ENCODE measurements at regions not wholly inside any gene's neighbourhood (a gene's known extent, or its start where the extent isn't known, plus 50 kb on each side); places are given as distances from the start of the nearest gene placed in this dataset.
A peak's percentile ranks its signal among the peaks of the same experiment; 100 is the strongest.
"Not testable (repeated sequence)": the region's sequence is repeated elsewhere in the genome, so short reads cannot be mapped to it uniquely, and the experiment has no call there.

DNA sequence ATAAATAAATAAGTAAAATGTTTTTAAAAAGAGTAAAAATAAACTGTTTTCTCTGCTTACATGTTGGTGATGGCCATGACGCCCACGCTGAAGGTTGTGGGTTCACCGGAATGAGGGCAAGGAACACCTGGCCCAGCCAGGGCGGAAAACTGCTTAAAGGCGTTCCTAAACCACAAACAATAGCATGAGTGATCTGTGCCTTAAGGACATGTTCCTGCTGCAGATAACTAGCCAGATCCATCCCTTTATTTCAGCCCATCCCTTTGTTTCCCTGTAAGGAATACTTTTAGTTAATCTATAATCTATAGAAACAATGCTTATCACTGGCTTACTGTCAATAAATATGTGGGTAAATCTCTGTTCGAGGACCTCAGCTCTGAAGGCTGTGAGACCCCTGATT, 63.3 kb upstream of the CEP78 start:
- DNase-seq (ENCODE audit: low read depth); H3K4me3 ChIP-seq (ENCODE audit: low read length); H3K36me3 ChIP-seq (ENCODE audit: control insufficient read depth, insufficient read depth, low read length, severe bottlenecking); H3K9ac ChIP-seq (ENCODE audit: low read length); H3K4me1 ChIP-seq (ENCODE audit: control insufficient read depth, insufficient read depth, low read length); H3K27me3 ChIP-seq (replicated peaks; ENCODE audit: control insufficient read depth, insufficient read depth, low read length): not testable (repeated sequence)
- H3K9me3 ChIP-seq (ENCODE audit: control insufficient read depth, low read length) = peaks cover 13% of the 10 kb centered on the region

DNA sequence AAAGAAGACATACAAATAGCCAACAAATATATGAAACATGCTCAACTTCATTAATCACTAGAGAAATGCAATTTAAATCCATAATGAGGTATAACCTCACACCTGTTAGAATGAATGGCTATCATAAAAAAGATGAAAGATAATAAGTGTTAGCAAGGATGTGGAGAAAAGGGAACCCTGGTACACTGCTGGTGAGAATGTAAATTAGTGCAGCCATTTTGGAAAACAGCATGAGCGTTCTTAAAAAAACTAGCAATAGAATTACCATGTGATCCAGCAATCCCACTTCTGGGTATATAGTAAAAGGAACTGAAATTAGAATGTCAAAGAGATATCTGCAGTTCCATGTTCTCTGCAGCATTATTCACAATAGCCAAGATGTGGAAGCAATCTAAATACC, 64.2 kb upstream of the CEP78 start:
- Histone ChIP-seq H3K4me3 (ENCODE audit: low read length) (no peak overlapping the region), H3K9ac (ENCODE audit: low read length) (no peak overlapping the region), H3K27me3 (replicated peaks; ENCODE audit: control insufficient read depth, insufficient read depth, low read length) (peaks cover 5% of the 10 kb centered on the region), H3K4me1 (ENCODE audit: control insufficient read depth, insufficient read depth, low read length) (no peaks in the 10 kb centered on the region), H3K36me3 (ENCODE audit: control insufficient read depth, insufficient read depth, low read length, severe bottlenecking) (no peaks in the 10 kb centered on the region), H3K9me3 (ENCODE audit: control insufficient read depth, low read length) (peaks cover 13% of the 10 kb centered on the region)
- no peak for DNase-seq (ENCODE audit: low read depth)

DNA sequence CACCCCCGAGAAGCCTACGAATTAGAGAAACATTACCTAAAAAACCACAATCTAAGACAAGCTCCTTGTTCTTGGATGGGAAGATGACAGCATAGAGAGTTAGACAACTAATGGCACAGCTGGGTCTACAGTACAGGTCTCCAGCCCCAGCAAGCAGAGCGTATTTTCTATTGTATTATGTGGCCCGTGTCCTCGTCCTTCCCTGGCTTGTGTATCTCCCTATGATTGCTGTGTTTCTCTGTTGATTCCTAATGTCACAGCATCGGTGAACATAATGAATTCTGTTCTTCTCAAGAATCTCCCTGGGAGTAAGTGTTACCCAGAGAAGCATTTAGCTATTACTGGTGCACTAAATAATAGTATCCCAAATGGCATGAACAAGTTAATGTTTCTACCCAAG, 66.8 kb upstream of the CEP78 start:
- H3K36me3 ChIP-seq (ENCODE audit: control insufficient read depth, insufficient read depth, low read length, severe bottlenecking) = no peaks in the 10 kb centered on the region
- peaks cover 3% of the 10 kb centered on the region for H3K27me3 ChIP-seq (replicated peaks; ENCODE audit: control insufficient read depth, insufficient read depth, low read length)
- no peaks in the 10 kb centered on the region for H3K4me1 ChIP-seq (ENCODE audit: control insufficient read depth, insufficient read depth, low read length)
- H3K9ac ChIP-seq (ENCODE audit: low read length) = no peak overlapping the region
- peaks cover 15% of the 10 kb centered on the region for H3K9me3 ChIP-seq (ENCODE audit: control insufficient read depth, low read length)
- DNase-seq (ENCODE audit: low read depth) = no peak
- no peak overlapping the region for H3K4me3 ChIP-seq (ENCODE audit: low read length)

DNA sequence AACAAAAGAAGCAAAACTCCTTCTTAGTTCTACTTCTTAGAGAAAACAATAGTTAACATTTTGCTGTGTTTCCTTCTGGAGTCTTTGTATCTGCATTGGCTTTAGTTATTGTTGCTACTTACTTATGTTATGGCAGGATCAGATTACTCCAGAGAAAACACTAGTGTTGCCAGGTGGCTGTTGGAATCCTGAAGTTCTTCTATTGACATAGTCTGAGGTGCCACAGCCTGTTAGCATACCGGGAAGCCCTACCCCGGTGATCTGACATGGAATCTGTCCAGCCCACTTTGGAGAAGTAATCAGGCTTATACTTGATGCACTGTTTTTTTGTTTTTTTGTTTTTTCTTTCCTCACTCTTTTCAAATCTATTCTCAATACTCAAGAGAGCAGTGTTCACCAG, 68.5 kb upstream of the CEP78 start:
- peak; percentile 23 for DNase-seq (ENCODE audit: low read depth)
- peaks cover 14% of the 10 kb centered on the region for H3K9me3 ChIP-seq (ENCODE audit: control insufficient read depth, low read length)

DNA sequence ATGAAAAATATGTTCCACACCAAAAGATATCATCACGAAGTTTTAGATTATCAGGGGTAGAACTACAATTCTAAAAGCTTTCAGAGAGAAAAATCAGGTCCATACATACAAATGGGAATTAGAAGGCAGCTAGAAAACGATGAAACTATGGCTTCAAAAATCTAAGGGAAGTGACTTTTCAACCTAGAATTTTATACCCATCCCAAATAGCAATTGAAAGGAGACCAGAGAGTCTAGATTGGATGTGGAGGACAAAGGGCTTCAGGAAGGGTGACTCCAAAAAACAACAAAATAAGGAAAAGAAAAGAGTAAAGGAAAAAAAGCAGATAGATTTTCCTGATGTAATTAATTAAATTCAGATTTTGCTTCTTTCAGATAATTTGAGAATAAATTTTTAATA, 72.0 kb upstream of the CEP78 start:
- Histone ChIP-seq H3K27me3 (replicated peaks; ENCODE audit: control insufficient read depth, insufficient read depth, low read length) (no peaks in the 10 kb centered on the region), H3K4me3 (ENCODE audit: low read length) (no peak overlapping the region), H3K9ac (ENCODE audit: low read length) (no peak overlapping the region), H3K9me3 (ENCODE audit: control insufficient read depth, low read length) (peaks cover 9% of the 10 kb centered on the region), H3K36me3 (ENCODE audit: control insufficient read depth, insufficient read depth, low read length, severe bottlenecking) (no peaks in the 10 kb centered on the region), H3K4me1 (ENCODE audit: control insufficient read depth, insufficient read depth, low read length) (no peaks in the 10 kb centered on the region)
- DNase-seq (ENCODE audit: low read depth) = no peak

More for the DNA sequence above, 68.5 kb upstream of the CEP78 start:
- Histone ChIP-seq H3K27me3 (replicated peaks; ENCODE audit: control insufficient read depth, insufficient read depth, low read length) (peaks cover 3% of the 10 kb centered on the region), H3K36me3 (ENCODE audit: control insufficient read depth, insufficient read depth, low read length, severe bottlenecking) (no peaks in the 10 kb centered on the region), H3K4me1 (ENCODE audit: control insufficient read depth, insufficient read depth, low read length) (no peaks in the 10 kb centered on the region), H3K9ac (ENCODE audit: low read length) (no peak overlapping the region), H3K4me3 (ENCODE audit: low read length) (no peak overlapping the region)

DNA sequence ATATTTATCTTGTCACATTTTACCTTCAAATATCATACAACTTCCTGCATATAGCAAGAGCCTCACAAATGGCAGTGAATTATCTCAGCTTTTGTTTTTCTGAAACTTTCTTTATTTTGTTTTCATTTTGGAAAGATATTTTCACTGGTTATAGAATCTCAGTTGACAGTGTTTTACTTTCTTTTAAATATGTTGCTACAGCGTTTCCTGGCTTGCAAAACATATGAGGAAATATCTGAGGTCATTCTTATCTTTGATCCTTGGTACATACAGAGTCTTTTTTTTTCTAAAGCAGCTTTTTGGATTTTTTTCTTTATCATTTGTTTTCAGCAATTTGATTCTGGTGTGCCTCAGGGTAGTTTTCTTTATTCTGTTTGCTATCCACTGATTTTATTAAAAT, 77.6 kb upstream of the CEP78 start:
- Histone ChIP-seq H3K9ac (ENCODE audit: low read length) (no peak overlapping the region), H3K4me1 (ENCODE audit: control insufficient read depth, insufficient read depth, low read length) (no peaks in the 10 kb centered on the region), H3K36me3 (ENCODE audit: control insufficient read depth, insufficient read depth, low read length, severe bottlenecking) (no peaks in the 10 kb centered on the region), H3K9me3 (ENCODE audit: control insufficient read depth, low read length) (peaks cover 7% of the 10 kb centered on the region), H3K4me3 (ENCODE audit: low read length) (no peak overlapping the region), H3K27me3 (replicated peaks; ENCODE audit: control insufficient read depth, insufficient read depth, low read length) (no peaks in the 10 kb centered on the region)
- DNase-seq (ENCODE audit: low read depth) = no peak

DNA sequence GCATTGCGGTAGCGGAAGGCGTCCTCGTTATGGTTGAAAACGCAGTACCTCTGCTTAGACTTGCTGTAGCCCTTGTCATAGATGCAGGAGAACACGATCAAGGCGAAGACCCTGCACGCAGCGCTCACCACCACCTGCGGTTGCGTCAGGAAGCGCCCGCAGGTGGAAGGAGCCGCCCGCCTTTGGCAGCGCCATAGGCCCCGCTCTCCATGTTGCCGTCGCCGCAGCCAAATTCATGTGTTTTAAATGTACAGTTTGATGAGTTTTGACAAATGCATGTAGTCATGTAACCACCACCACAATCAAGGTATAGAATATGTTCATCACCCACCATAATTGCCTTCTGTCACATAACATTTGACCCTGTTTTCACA, 84.9 kb upstream of the CEP78 start:
- Histone ChIP-seq H3K9me3 (ENCODE audit: control insufficient read depth, low read length) (no peaks in the 10 kb centered on the region), H3K36me3 (ENCODE audit: control insufficient read depth, insufficient read depth, low read length, severe bottlenecking) (no peaks in the 10 kb centered on the region), H3K4me3 (ENCODE audit: low read length) (no peak overlapping the region), H3K9ac (ENCODE audit: low read length) (no peak overlapping the region), H3K27me3 (replicated peaks; ENCODE audit: control insufficient read depth, insufficient read depth, low read length) (no peaks in the 10 kb centered on the region), H3K4me1 (ENCODE audit: control insufficient read depth, insufficient read depth, low read length) (no peaks in the 10 kb centered on the region)
- no peak for DNase-seq (ENCODE audit: low read depth)

DNA sequence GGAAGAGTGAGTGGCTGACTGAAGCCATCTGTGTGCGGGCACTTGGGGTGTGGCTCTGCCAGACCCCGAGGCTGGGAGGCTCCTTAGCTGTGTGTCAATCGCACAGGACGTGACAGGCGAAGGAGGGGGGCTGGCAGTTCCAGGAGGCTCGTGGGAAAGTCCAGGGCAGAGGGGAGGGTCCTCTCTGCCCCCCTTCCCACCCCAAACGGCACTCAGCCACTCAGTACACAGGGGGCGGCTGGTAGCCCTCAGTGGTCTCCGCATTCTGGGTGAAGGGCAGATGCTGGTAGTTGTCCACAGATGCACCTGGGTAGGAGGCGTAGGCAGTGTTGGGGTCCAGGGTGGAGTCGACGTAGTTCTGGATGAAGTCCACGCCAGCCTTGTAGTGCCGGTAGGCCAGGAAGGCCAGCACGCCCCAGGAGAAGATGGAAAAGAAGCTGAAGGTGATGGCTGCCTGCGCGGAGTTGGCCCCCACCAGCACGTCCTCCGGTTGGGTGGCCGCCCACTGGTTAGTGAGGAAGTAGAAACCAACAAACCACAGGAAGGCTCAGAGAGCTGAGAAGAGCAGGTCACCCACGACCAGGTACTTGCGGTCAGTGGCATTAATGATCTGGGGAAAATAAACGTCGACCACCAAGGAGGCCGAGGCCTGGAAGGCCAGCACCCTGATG, 85.4 kb upstream of the CEP78 start:
- no peaks in the 10 kb centered on the region for H3K4me1 ChIP-seq (ENCODE audit: control insufficient read depth, insufficient read depth, low read length)
- H3K9ac ChIP-seq (ENCODE audit: low read length) = no peak overlapping the region
- H3K36me3 ChIP-seq (ENCODE audit: control insufficient read depth, insufficient read depth, low read length, severe bottlenecking) = no peaks in the 10 kb centered on the region
- no peak overlapping the region for H3K4me3 ChIP-seq (ENCODE audit: low read length)
- H3K9me3 ChIP-seq (ENCODE audit: control insufficient read depth, low read length) = no peaks in the 10 kb centered on the region
- DNase-seq (ENCODE audit: low read depth) = no peak
- no peaks in the 10 kb centered on the region for H3K27me3 ChIP-seq (replicated peaks; ENCODE audit: control insufficient read depth, insufficient read depth, low read length)

DNA sequence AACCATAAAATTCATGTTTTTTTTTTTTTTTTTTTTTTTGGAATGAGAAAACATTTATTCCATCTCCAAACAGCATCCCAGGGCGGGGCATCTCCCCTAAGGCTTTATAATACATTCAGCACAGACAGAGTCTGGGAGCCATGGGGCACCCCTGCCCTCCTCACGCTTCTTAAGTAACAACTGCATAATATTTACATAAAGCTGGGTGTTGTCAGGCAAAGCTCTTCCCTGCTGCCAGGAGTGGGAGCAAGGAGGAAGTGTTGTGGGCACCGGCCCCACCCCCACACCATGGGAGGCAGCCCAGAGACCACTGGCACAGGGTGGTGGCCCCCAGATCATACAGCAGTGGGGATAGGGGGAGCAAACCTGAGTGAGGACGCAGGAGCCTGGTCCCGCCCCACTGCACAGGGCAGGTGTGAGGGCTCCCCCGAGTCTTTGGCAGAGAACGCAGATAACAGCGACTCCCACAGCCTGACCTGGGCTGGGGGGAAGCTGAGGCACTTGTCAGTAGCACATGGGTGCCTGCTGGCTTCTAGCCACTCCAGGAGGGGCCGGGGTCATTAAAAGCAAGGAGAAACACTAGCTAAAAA, 86.1 kb upstream of the CEP78 start:
- Histone ChIP-seq H3K36me3 (ENCODE audit: control insufficient read depth, insufficient read depth, low read length, severe bottlenecking) (no peaks in the 10 kb centered on the region), H3K4me3 (ENCODE audit: low read length) (no peak overlapping the region), H3K9me3 (ENCODE audit: control insufficient read depth, low read length) (no peaks in the 10 kb centered on the region), H3K4me1 (ENCODE audit: control insufficient read depth, insufficient read depth, low read length) (no peaks in the 10 kb centered on the region), H3K9ac (ENCODE audit: low read length) (no peak overlapping the region), H3K27me3 (replicated peaks; ENCODE audit: control insufficient read depth, insufficient read depth, low read length) (no peaks in the 10 kb centered on the region)
- no peak for DNase-seq (ENCODE audit: low read depth)

DNA sequence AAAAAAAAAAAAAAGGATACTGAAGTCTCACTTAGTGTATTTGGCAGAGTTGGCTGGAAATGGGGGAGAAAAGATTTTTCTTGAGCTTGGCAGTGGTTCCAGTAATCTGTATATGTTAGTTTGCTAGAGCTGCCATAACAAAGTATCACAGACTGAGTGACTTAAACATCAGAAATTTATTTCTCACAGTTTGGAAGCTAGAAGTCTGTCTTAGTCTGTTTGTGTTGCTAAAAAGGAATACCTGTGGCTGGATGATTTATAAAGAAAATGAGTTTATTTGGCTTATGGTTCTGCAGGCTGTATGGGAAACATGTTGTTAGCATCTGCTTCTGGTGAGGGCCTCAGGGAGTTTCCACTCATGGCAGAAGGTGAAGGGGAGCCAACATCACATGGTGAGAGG, 89.6 kb upstream of the CEP78 start:
- H3K9ac ChIP-seq (ENCODE audit: low read length) = no peak overlapping the region
- no peak overlapping the region for H3K4me3 ChIP-seq (ENCODE audit: low read length)
- no peaks in the 10 kb centered on the region for H3K36me3 ChIP-seq (ENCODE audit: control insufficient read depth, insufficient read depth, low read length, severe bottlenecking)
- H3K4me1 ChIP-seq (ENCODE audit: control insufficient read depth, insufficient read depth, low read length) = no peaks in the 10 kb centered on the region
- no peaks in the 10 kb centered on the region for H3K27me3 ChIP-seq (replicated peaks; ENCODE audit: control insufficient read depth, insufficient read depth, low read length)
- peaks cover 8% of the 10 kb centered on the region for H3K9me3 ChIP-seq (ENCODE audit: control insufficient read depth, low read length)
- no peak for DNase-seq (ENCODE audit: low read depth)

DNA sequence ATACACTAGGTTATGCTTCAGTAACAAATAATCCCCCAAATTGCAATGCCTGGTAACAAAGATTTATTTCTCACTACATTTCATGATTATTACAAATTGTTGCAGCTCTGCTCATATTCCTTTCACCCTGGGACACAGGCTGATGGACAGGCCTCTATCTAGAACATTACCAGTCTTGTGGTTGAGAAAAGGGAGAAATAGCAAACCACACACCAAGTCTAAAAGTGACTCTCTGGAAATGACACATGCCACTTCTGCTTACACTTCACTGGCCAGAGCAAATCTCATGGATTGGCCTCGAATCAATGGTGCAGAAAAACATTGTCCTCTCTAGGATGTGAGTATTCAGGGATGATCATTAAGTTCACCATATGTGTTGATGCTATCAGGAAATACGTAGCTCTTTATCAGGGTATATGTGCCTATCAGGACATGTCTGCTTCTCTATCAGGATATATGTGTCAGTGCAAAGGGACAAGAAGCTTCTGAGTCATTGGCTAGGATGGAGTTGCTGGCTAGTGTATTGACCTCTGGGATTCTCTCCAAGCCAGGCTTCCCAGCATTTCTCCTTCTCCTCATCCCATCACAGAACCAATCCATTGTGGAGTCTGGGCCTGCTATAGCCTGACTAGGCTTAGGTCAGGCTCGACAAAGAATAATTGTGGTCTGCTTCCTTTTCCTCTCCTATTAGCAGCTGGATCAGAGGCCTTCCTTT, 91.1 kb upstream of the CEP78 start:
- no peaks in the 10 kb centered on the region for H3K27me3 ChIP-seq (replicated peaks; ENCODE audit: control insufficient read depth, insufficient read depth, low read length)
- DNase-seq (ENCODE audit: low read depth) = no peak
- H3K9ac ChIP-seq (ENCODE audit: low read length) = no peak overlapping the region

More for the DNA sequence above, 91.1 kb upstream of the CEP78 start:
- no peak overlapping the region for H3K4me3 ChIP-seq (ENCODE audit: low read length)
- no peaks in the 10 kb centered on the region for H3K4me1 ChIP-seq (ENCODE audit: control insufficient read depth, insufficient read depth, low read length)
- no peaks in the 10 kb centered on the region for H3K36me3 ChIP-seq (ENCODE audit: control insufficient read depth, insufficient read depth, low read length, severe bottlenecking)
- peaks cover 8% of the 10 kb centered on the region for H3K9me3 ChIP-seq (ENCODE audit: control insufficient read depth, low read length)

Measured in adipocyte (in vitro differentiated cells).